WI38 (cell line): ENCODE measurements at regions not wholly inside any gene's neighbourhood (a gene's known extent, or its start where the extent isn't known, plus 50 kb on each side); places are given as distances from the start of the nearest gene placed in this dataset.
A peak's percentile ranks its signal among the peaks of the same experiment; 100 is the strongest.
"Not testable (repeated sequence)": the region's sequence is repeated elsewhere in the genome, so short reads cannot be mapped to it uniquely, and the experiment has no call there.

Source experiments
- H3K4me3 ChIP-seq: 2 replicates; pipeline ENCODE4 v1.5.1; 2011; ENCODE audit warnings: low read depth, mild to moderate bottlenecking, control low read depth, low read length

GRCh38 chr1:149354579-149354978 is 120.3 kb upstream of the NBPF19 start:
- H3K4me3 ChIP-seq, result not testable (repeated sequence)

- not testable (repeated sequence) for H3K4me3 ChIP-seq
These were observed 119.1 kb upstream of the NBPF19 start for GRCh38 chr1:149355748-149356147.

GRCh38 chr1:149356152-149356551 is 118.7 kb upstream of the NBPF19 start:
- H3K4me3 ChIP-seq, result not testable (repeated sequence)

GRCh38 chr1:149360351-149360750 is 114.5 kb upstream of the NBPF19 start:
- H3K4me3 ChIP-seq, result not testable (repeated sequence)

GRCh38 chr1:149361310-149361709 is 113.5 kb upstream of the NBPF19 start:
- not testable (repeated sequence) for H3K4me3 ChIP-seq

- not testable (repeated sequence) for H3K4me3 ChIP-seq
These were observed 110.5 kb upstream of the NBPF19 start for GRCh38 chr1:149364188-149364981.

- H3K4me3 ChIP-seq, result not testable (repeated sequence)
These were observed 108.4 kb upstream of the NBPF19 start for GRCh38 chr1:149366402-149366801.

- H3K4me3 ChIP-seq, result not testable (repeated sequence)
These were observed 107.3 kb upstream of the NBPF19 start for GRCh38 chr1:149367472-149368044.

- H3K4me3 ChIP-seq, result not testable (repeated sequence)
These were observed 106.5 kb upstream of the NBPF19 start for GRCh38 chr1:149368337-149368736.

GRCh38 chr1:149369081-149369480 is 105.8 kb upstream of the NBPF19 start:
- not testable (repeated sequence) for H3K4me3 ChIP-seq

GRCh38 chr1:149371955-149372354 is 102.9 kb upstream of the NBPF19 start:
- H3K4me3 ChIP-seq, result not testable (repeated sequence)

- H3K4me3 ChIP-seq, result not testable (repeated sequence)
These were observed 96.4 kb upstream of the NBPF19 start for GRCh38 chr1:149378462-149378861.

GRCh38 chr1:149390173-149390926 is 84.5 kb upstream of the NBPF19 start:
- peak overlapping the region; percentile 49 for H3K4me3 ChIP-seq

GRCh38 chr1:149390931-149391330 is 83.9 kb upstream of the NBPF19 start:
- H3K4me3 ChIP-seq, result peak overlapping the region; percentile 49

- H3K4me3 ChIP-seq, result not testable (repeated sequence)
These were observed 79.0 kb upstream of the NBPF19 start for GRCh38 chr1:149395802-149396201.

- not testable (repeated sequence) for H3K4me3 ChIP-seq
These were observed 76.3 kb upstream of the NBPF19 start for GRCh38 chr1:149398527-149398926.

- H3K4me3 ChIP-seq, result not testable (repeated sequence)
These were observed 66.4 kb upstream of the NBPF19 start for GRCh38 chr1:149408404-149408803.

- H3K4me3 ChIP-seq, result not testable (repeated sequence)
These were observed 59.5 kb upstream of the NBPF19 start for GRCh38 chr1:149415373-149415772.

- H3K4me3 ChIP-seq, result not testable (repeated sequence)
These were observed 56.1 kb upstream of the NBPF19 start for GRCh38 chr1:149418782-149419181.

- H3K4me3 ChIP-seq, result not testable (repeated sequence)
These were observed 51.7 kb upstream of the NBPF19 start for GRCh38 chr1:149423122-149423521.
